ENCODE measurements at regions not wholly inside any gene's neighbourhood (a gene's known extent, or its start where the extent isn't known, plus 50 kb on each side); places are given as distances from the start of the nearest gene placed in this dataset.

- H3K27ac Mint-ChIP-seq, result no peak overlapping the region
- H3K9me3 Mint-ChIP-seq, result peaks cover 2% of the 10 kb centered on the region
- DNase-seq (ENCODE audit: low spot score in 2 of 2), result no peak
- H3K36me3 Mint-ChIP-seq, result no peaks in the 10 kb centered on the region
- ATAC-seq, result no peak
- no peak overlapping the region for H3K4me3 Mint-ChIP-seq
- no peaks in the 10 kb centered on the region for H3K4me1 Mint-ChIP-seq
These were observed 269.4 kb upstream of the E2F7 start for GRCh38 chr12:77334806-77335205.

- no peak for ATAC-seq
These were observed 263.0 kb upstream of the E2F7 start for GRCh38 chr12:77328326-77328725.

GRCh38 chr12:77325511-77326236 lies 260.3 kb upstream of the E2F7 start:
- Mint-ChIP-seq H3K27ac (peak overlapping the region; percentile 18), H3K4me1 (peaks cover 11% of the 10 kb centered on the region), H3K9me3 (peaks cover 2% of the 10 kb centered on the region), H3K36me3 (no peaks in the 10 kb centered on the region), H3K4me3 (peak overlapping the region; percentile 6)
- DNase-seq (ENCODE audit: low spot score in 2 of 2), result no peak
- ATAC-seq, result no peak

More at GRCh38 chr12:77328326-77328725, 263.0 kb upstream of the E2F7 start:
- Mint-ChIP-seq H3K36me3 (no peaks in the 10 kb centered on the region), H3K27ac (no peak overlapping the region), H3K4me1 (peaks cover 11% of the 10 kb centered on the region), H3K4me3 (no peak overlapping the region), H3K9me3 (peaks cover 2% of the 10 kb centered on the region)
- no peak for DNase-seq (ENCODE audit: low spot score in 2 of 2)

GRCh38 chr12:77324763-77325468 lies 259.5 kb upstream of the E2F7 start:
- ATAC-seq (peak; percentile 56), DNase-seq (ENCODE audit: low spot score in 2 of 2) (no peak)
- H3K36me3 Mint-ChIP-seq, result no peaks in the 10 kb centered on the region
- peaks cover 2% of the 10 kb centered on the region for H3K9me3 Mint-ChIP-seq
- peaks cover 11% of the 10 kb centered on the region for H3K4me1 Mint-ChIP-seq
- peak overlapping the region; percentile 6 for H3K4me3 Mint-ChIP-seq
- H3K27ac Mint-ChIP-seq, result no peak overlapping the region

GRCh38 chr12:77324416-77324762 lies 259.0 kb upstream of the E2F7 start:
- no peak for DNase-seq (ENCODE audit: low spot score in 2 of 2)
- Mint-ChIP-seq H3K4me1 (peaks cover 11% of the 10 kb centered on the region), H3K4me3 (no peak overlapping the region), H3K27ac (no peak overlapping the region), H3K9me3 (peaks cover 2% of the 10 kb centered on the region), H3K36me3 (no peaks in the 10 kb centered on the region)
- ATAC-seq, result no peak

GRCh38 chr12:77323788-77324415 lies 258.5 kb upstream of the E2F7 start:
- ATAC-seq (no peak), DNase-seq (ENCODE audit: low spot score in 2 of 2) (no peak)

GRCh38 chr12:77319166-77319565 lies 253.8 kb upstream of the E2F7 start:
- no peak overlapping the region for H3K27ac Mint-ChIP-seq
- no peak for DNase-seq (ENCODE audit: low spot score in 2 of 2)
- H3K9me3 Mint-ChIP-seq, result no peaks in the 10 kb centered on the region
- no peak for ATAC-seq
- no peak overlapping the region for H3K4me3 Mint-ChIP-seq
- no peaks in the 10 kb centered on the region for H3K36me3 Mint-ChIP-seq
- H3K4me1 Mint-ChIP-seq, result no peaks in the 10 kb centered on the region

More at GRCh38 chr12:77323788-77324415, 258.5 kb upstream of the E2F7 start:
- Mint-ChIP-seq H3K9me3 (peaks cover 2% of the 10 kb centered on the region), H3K27ac (no peak overlapping the region), H3K4me3 (no peak overlapping the region), H3K4me1 (peaks cover 11% of the 10 kb centered on the region), H3K36me3 (no peaks in the 10 kb centered on the region)

GRCh38 chr12:77315407-77315806 lies 250.0 kb upstream of the E2F7 start:
- Mint-ChIP-seq H3K27ac (no peak overlapping the region), H3K9me3 (no peaks in the 10 kb centered on the region), H3K36me3 (no peaks in the 10 kb centered on the region), H3K4me3 (no peak overlapping the region), H3K4me1 (no peaks in the 10 kb centered on the region)
- no peak for ATAC-seq
- no peak for DNase-seq (ENCODE audit: low spot score in 2 of 2)

- H3K27ac Mint-ChIP-seq, result no peak overlapping the region
- no peaks in the 10 kb centered on the region for H3K36me3 Mint-ChIP-seq
- no peaks in the 10 kb centered on the region for H3K9me3 Mint-ChIP-seq
- DNase-seq (ENCODE audit: low spot score in 2 of 2) (no peak), ATAC-seq (no peak)
- no peak overlapping the region for H3K4me3 Mint-ChIP-seq
- no peaks in the 10 kb centered on the region for H3K4me1 Mint-ChIP-seq
These were observed 249.1 kb upstream of the E2F7 start for GRCh38 chr12:77314378-77315052.

GRCh38 chr12:77308056-77308455 lies 242.7 kb upstream of the E2F7 start:
- Mint-ChIP-seq H3K27ac (no peak overlapping the region), H3K36me3 (no peaks in the 10 kb centered on the region), H3K9me3 (peaks cover 5% of the 10 kb centered on the region), H3K4me1 (no peaks in the 10 kb centered on the region), H3K4me3 (no peak overlapping the region)
- ATAC-seq (no peak), DNase-seq (ENCODE audit: low spot score in 2 of 2) (no peak)

- Mint-ChIP-seq H3K27ac (no peak overlapping the region), H3K4me3 (no peak overlapping the region)
These were observed 235.4 kb upstream of the E2F7 start for GRCh38 chr12:77300811-77301210.

GRCh38 chr12:77299910-77300669 lies 234.7 kb upstream of the E2F7 start:
- Mint-ChIP-seq H3K4me1 (no peaks in the 10 kb centered on the region), H3K9me3 (peaks cover 2% of the 10 kb centered on the region), H3K4me3 (no peak overlapping the region), H3K36me3 (no peaks in the 10 kb centered on the region), H3K27ac (no peak overlapping the region)
- DNase-seq (ENCODE audit: low spot score in 2 of 2), result no peak
- no peak for ATAC-seq

More at GRCh38 chr12:77300811-77301210, 235.4 kb upstream of the E2F7 start:
- ATAC-seq (no peak), DNase-seq (ENCODE audit: low spot score in 2 of 2) (no peak)
- H3K36me3 Mint-ChIP-seq, result no peaks in the 10 kb centered on the region
- no peaks in the 10 kb centered on the region for H3K4me1 Mint-ChIP-seq
- peaks cover 2% of the 10 kb centered on the region for H3K9me3 Mint-ChIP-seq

GRCh38 chr12:77299001-77299400 lies 233.6 kb upstream of the E2F7 start:
- peaks cover 4% of the 10 kb centered on the region for H3K9me3 Mint-ChIP-seq
- no peaks in the 10 kb centered on the region for H3K4me1 Mint-ChIP-seq
- H3K36me3 Mint-ChIP-seq, result no peaks in the 10 kb centered on the region
- DNase-seq (ENCODE audit: low spot score in 2 of 2) (no peak), ATAC-seq (no peak)
- no peak overlapping the region for H3K27ac Mint-ChIP-seq
- no peak overlapping the region for H3K4me3 Mint-ChIP-seq

GRCh38 chr12:77294016-77294415 lies 228.6 kb upstream of the E2F7 start:
- no peak for ATAC-seq
- Mint-ChIP-seq H3K4me1 (no peaks in the 10 kb centered on the region), H3K9me3 (peaks cover 7% of the 10 kb centered on the region), H3K36me3 (no peaks in the 10 kb centered on the region), H3K4me3 (no peak overlapping the region), H3K27ac (no peak overlapping the region)
- no peak for DNase-seq (ENCODE audit: low spot score in 2 of 2)

- DNase-seq (ENCODE audit: low spot score in 2 of 2) (no peak), ATAC-seq (no peak)
- Mint-ChIP-seq H3K9me3 (no peaks in the 10 kb centered on the region), H3K27ac (no peak overlapping the region), H3K4me3 (no peak overlapping the region), H3K36me3 (no peaks in the 10 kb centered on the region), H3K4me1 (no peaks in the 10 kb centered on the region)
These were observed 209.6 kb upstream of the E2F7 start for GRCh38 chr12:77274926-77275325.

Data from stimulated activated effector memory CD8-positive, alpha-beta T cell treated with anti-CD3 and anti-CD28 coated beads, Interleukin-12 subunit alpha, Interleukin-12 subunit beta, amount 100 ng/mL, for 72 hours (primary cell).